ENCODE measurements at regions not wholly inside any gene's neighbourhood (a gene's known extent, or its start where the extent isn't known, plus 50 kb on each side); places are given as distances from the start of the nearest gene placed in this dataset.

GRCh38 chr22:11628651-11629511 is 3899.1 kb upstream of the OR11H1 start:
- POLR2A ChIA-PET (ENCODE audit: partially characterized antibody): no interaction called here
- peaks cover 57 to 72% of the 10 kb centered on the region in 2 experiments for H3K9me3 ChIP-seq (ENCODE audit: insufficient read depth in 2 of 2, low read depth in 1 of 2, low read length in 1 of 2)

More at GRCh38 chr22:11628651-11629511, 3899.1 kb upstream of the OR11H1 start:
- no peak overlapping the region for H2BK15ac ChIP-seq (ENCODE audit: low read length)
- DNase-seq (ENCODE audit: low read depth in 1 of 2, low spot score in 2 of 2) (no peak), FAIRE-seq (no peak)
- H2BK120ac ChIP-seq (replicated peaks; ENCODE audit: low read depth, low read length): no peak overlapping the region
- H3K23me2 ChIP-seq (ENCODE audit: low read depth, low read length): no peaks in the 10 kb centered on the region
- H3K9ac ChIP-seq (replicated peaks in 1 of 4; ENCODE audit: extremely low read depth in 1 of 4, low read depth in 3 of 4, low read length in 3 of 4): no peak overlapping the region
- no peak overlapping the region for H4K5ac ChIP-seq (ENCODE audit: insufficient read length, low read depth, low read length)
- H4K20me1 ChIP-seq (replicated peaks in 1 of 2; ENCODE audit: control insufficient read depth in 1 of 2, insufficient read depth in 2 of 2, low read length in 2 of 2): no peaks in the 10 kb centered on the region
- no peaks in the 10 kb centered on the region for H3K79me2 ChIP-seq (ENCODE audit: control insufficient read depth in 1 of 2, insufficient read depth in 2 of 2, low read length in 2 of 2)
- no peak overlapping the region for H2BK12ac ChIP-seq (ENCODE audit: low read depth, low read length)
- CTCF ChIA-PET (ENCODE audit: partially characterized antibody): no interaction called here
- H3K56ac ChIP-seq (replicated peaks; ENCODE audit: insufficient read length, low read depth, low read length): no peak overlapping the region
- H2AK5ac ChIP-seq (ENCODE audit: low read depth, low read length): no peak overlapping the region
- H3K18ac ChIP-seq (ENCODE audit: extremely low read depth, low read length): no peak overlapping the region
- H3K79me1 ChIP-seq (ENCODE audit: low read depth, low read length): no peaks in the 10 kb centered on the region
- no peak overlapping the region for H3K4me2 ChIP-seq (ENCODE audit: insufficient read depth in 1 of 2, low read depth in 2 of 2, low read length in 2 of 2)
- H3K27me3 ChIP-seq (replicated peaks in 1 of 4; ENCODE audit: control insufficient read depth in 3 of 4, extremely low read depth in 1 of 4, insufficient read depth in 3 of 4, low read length in 3 of 4): no peaks in the 10 kb centered on the region
- H4K91ac ChIP-seq (replicated peaks; ENCODE audit: insufficient read length, low read length): no peak overlapping the region
- no peak overlapping the region for H3K4ac ChIP-seq (replicated peaks; ENCODE audit: insufficient read length, low read depth, low read length)
- no peak overlapping the region for H3K27ac ChIP-seq (ENCODE audit: low read depth, low read length)
- TF ChIP-seq SIN3A (conservative IDR thresholded peaks at IDR 0.05 in 1 of 2, IDR thresholded peaks at IDR 0.05 in 1 of 2; ENCODE audit: low read depth in 1 of 2, low read length in 2 of 2) (no peak), TCF12 (IDR thresholded peaks at IDR 0.05; ENCODE audit: low read depth, low read length) (no peak), POLR2A (IDR thresholded peaks at IDR 0.05; ENCODE audit: control extremely low read depth in 1 of 2, low read depth in 2 of 2, low read length in 2 of 2) (no peak), MAX (IDR thresholded peaks at IDR 0.05) (no peak), TBP (IDR thresholded peaks at IDR 0.05; ENCODE audit: low read depth, low read length) (no peak), RAD21 (IDR thresholded peaks at IDR 0.05 in 1 of 2, conservative IDR thresholded peaks at IDR 0.05 in 1 of 2; ENCODE audit: low read depth in 2 of 2, low read length in 2 of 2) (no peak), EP300 (IDR thresholded peaks at IDR 0.05; ENCODE audit: borderline replicate concordance in 1 of 2, low read depth in 2 of 2, low read length in 2 of 2) (no peak), HDAC6 (IDR thresholded peaks at IDR 0.05; ENCODE audit: low read depth, low read length) (no peak), JUND (IDR thresholded peaks at IDR 0.05; ENCODE audit: low read length) (no peak), FOSL1 (IDR thresholded peaks at IDR 0.05; ENCODE audit: insufficient read depth, low read depth, low read length) (no peak), ATF3 (IDR thresholded peaks at IDR 0.05; ENCODE audit: insufficient read depth, low read depth, low read length) (no peak)
- peaks cover 0 to 22% (median 0%) of the 10 kb centered on the region in 4 experiments; a peak in 1 of 8 replicates for H3K36me3 ChIP-seq (ENCODE audit: control insufficient read depth in 2 of 4, insufficient read depth in 4 of 4, low read length in 3 of 4)
- no peak overlapping the region for H2BK5ac ChIP-seq (ENCODE audit: low read depth, low read length)
- no peak overlapping the region for H2BK20ac ChIP-seq (ENCODE audit: low read length)
- H2AFZ ChIP-seq (ENCODE audit: low read length): no peak overlapping the region
- 93% methylated on average over 98 of the region's 102 CpGs; no CpG with 5 or more reads in 1 of the 2 experiments for WGBS, 2 experiments (ENCODE audit: extremely low coverage in 1 of 2, insufficient coverage in 1 of 2, insufficient read length in 1 of 2, insufficient replicate concordance in 2 of 2, low coverage in 1 of 2, low lambda C conversion rate in 2 of 2, missing lambda C conversion rate in 1 of 2)
- H3K23ac ChIP-seq (ENCODE audit: insufficient read length): no peak overlapping the region
- no peak overlapping the region for H3K4me3 ChIP-seq (ENCODE audit: extremely low read depth in 1 of 4, insufficient read depth in 2 of 4, low read depth in 3 of 4, low read length in 4 of 4)
- no peaks in the 10 kb centered on the region for H3K4me1 ChIP-seq (replicated peaks in 1 of 4; ENCODE audit: control insufficient read depth in 3 of 4, insufficient read depth in 4 of 4, low read length in 3 of 4)
- no peak overlapping the region for H3K14ac ChIP-seq (ENCODE audit: insufficient read length)
- H4K8ac ChIP-seq (ENCODE audit: extremely low read depth, insufficient read depth, low read length): no peak overlapping the region

Data from H1 (cell line).